GM19328 (cell line): ENCODE measurements at regions not wholly inside any gene's neighbourhood (a gene's known extent, or its start where the extent isn't known, plus 50 kb on each side); places are given as distances from the start of the nearest gene placed in this dataset.

Experiments used
- ATAC-seq: cut with Tn5 transposase; IDR thresholded peaks from one replicate; pipeline ENCODE4 v1.9.1; 2021; ENCODE audit warnings: mild to moderate bottlenecking, moderate library complexity; ENCODE audit not compliant: unreplicated experiment

DNA sequence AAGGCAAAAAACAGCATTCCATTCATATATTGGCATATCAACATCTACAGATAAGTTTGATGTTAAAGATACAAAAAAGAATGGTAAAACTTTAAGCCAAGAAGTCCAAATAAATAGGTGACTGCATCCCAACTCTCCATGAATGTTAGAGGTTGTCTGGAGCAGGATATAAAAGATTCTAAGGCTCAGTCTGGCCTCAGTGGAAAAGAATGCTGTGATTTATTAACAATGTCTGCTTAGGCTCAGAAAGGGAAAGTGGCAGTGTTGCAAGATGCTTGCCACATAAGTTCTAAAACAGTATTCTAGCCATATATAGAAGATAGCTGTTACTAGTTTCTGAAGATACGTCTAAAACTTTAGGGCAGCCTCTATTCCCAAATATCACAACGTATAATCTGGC is 179.8 kb upstream of the NBEA start:
- ATAC-seq = no peak

DNA sequence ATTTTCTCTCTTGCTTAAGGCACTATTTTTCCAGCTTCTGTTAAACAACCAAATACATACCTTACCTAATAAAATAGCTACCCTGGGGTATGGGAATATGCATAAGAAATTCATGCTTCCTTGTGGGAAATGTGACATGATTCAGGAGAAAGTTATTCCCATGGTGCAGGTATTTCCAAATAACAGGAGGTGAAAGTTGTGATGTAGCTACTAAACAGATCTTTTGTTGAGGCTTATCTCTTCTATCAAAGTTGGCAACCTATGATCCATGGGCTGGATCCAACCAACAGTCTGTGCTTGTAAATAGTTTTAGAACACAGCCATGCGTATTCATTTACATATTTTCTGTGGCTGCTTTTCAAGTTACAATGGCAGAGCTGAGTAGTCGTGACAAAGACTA is 177.8 kb upstream of the NBEA start:
- no peak for ATAC-seq

DNA sequence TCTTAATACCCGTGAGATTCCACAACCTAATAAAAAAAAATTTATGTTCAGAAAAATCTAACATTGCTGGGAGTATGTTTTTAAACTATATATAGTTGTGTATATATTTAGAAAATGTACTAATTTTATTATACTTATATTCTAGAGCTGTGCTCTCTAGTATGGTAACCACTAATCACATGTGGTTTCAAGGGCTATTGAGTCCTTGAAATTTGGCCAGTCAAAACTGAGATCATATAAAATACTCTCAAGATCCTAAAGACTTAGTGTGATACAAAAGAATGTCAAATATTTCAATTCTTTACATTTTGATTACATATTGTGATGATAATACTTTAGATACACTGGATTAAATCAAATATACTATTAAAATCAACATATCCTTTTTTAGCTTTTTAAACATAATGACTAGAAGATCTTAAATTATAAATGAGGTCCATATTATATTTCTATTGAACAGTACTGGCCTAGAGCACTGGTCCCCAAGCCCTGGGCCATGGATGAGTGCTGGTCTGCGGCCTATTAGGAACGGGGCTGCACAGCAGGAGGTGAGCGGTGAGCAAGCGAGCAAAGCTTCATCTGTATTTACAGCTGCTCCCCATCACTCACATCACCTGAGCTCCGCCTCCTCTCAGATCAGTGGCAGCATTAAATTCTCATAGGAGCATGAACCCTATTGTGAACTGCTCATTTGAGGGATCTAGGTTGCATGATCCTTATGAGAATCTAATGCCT is 176.5 kb upstream of the NBEA start:
- ATAC-seq = no peak

DNA sequence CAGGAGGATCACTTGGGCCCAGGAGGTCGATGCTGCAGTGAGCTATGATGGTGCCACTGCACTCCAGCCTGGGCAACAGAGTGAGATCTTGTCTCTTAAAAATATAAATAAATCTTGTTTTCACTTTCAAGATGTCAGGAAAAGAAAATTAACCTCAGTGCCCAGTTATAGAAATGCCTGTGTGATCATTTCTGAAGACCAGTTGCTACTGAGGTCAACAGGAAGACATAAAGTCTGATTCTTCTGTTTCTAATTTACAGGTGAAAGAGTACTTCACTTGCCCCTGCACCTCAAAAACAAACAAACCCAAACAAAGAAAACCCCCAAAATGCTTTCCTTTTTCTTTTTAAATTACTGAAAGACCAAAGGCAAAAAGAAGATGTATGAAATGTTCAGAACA is 174.3 kb upstream of the NBEA start:
- ATAC-seq = no peak

DNA sequence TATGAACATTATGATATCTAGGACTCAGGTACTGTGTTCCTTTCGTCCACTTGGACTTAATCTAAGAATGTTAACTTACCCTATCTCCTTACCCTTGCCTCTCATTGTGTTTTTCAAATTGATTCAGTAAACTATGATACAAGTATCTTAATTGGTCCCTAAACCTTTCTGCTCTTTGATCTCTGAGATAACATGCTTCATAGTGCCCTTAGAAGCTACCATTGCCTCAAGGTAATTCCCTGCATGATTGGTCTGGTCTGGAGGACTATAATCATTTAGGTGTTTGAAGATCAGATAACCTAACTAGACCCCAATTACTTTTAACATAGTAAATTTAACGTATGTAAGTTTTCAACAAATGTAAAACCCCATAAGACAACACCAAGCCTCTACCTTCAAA is 169.9 kb upstream of the NBEA start:
- no peak for ATAC-seq

DNA sequence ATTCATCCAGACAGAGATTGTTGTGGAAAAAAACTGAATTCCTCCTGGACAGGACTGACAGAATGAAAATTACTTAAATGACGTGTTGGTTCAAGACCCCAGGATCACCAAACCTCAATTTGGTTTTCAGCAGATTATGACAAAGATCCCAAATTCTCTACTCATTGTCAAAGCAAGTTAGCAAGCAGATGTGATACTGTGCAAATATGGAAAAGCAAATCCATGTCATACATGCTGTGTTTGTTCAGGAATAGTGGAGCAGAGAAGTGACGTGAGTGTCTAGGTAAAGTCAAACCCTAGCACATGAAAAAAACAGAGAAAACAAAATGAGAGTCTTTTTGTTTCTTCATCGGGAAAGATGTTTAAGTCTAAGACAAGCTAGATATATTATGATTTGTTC is 169.2 kb upstream of the NBEA start:
- ATAC-seq = no peak

DNA sequence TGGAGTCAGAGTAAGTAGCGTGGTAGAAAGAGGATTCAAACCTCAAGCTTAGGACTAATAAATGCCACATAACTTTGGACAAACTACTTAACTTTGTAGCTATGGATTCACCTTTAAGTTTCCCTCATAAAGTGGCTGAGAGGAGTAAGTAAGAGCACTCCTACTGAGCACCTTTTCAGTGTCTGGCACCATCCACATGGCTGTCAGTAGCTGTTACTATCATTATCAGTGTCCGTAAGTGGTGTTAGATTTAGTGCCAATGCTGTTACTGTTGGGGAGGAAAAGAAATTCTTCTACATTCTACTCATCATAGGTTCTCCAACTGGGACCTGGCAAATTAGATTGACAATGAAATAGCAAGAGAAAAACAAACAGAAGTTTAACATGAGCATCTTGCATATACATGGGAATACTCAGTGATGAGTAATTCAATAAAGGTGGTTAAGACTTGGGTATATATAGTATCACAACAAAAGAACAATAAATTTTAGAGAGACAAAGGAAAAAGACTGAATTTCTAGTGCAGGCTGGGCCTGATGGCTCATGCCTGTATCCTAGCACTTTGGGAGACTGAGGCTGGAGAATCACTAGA is 165.6 kb upstream of the NBEA start:
- no peak for ATAC-seq

DNA sequence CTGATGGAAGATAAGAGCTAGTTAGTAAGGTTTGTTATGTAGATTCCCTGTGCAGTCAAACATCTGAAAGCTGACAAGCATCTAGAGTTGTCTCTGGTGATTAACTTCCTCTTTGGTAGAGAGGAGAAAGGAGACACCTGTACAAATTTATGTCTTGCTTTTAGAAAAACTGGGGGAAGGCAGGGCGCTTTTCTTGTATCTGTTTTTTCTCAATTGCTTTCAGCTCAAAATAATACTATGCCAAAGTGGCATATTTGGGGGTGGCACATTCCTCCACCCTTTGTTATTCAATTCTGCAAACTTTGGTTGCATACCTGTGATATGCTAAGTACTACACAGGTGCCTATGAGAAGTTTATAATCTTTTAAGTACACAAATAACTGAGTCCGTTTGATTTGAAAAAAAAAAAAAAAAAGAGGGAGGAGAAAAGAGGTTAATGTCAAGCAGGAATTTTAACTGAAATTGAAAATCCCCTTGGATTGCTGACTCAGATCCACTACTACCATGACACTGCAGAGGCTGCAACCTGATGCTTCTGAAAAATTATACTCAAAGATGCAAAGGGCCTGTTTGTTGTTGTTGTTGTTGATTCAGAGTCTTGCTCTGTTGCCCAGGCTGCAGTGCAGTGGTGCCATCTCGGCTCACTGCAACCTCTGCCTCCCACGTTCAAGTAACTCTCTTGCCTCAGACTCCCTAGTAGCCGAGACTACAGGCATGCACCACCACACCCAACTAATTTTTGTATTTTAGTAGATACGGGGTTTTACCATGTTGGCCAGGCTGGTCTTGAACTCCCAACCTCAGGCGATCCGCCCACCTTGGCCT is 164.8 kb upstream of the NBEA start:
- no peak for ATAC-seq

DNA sequence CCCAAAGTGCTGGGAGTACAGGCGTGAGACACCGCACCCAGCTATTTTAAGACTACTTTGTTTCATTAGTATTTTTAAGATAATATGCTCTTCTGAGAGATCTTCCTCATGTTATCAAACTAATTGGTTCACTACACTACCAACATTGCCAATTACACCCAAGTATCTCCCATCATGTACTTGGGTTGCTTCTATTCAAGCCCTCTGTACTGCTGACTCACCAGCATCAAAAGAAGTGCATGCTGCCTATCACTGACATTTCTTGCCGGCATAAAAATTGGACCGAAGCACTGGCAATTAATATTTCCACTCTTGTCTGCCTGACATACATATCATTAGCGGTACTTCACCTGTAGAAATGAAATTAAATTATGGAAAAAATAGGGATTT is 164.2 kb upstream of the NBEA start:
- ATAC-seq = no peak

DNA sequence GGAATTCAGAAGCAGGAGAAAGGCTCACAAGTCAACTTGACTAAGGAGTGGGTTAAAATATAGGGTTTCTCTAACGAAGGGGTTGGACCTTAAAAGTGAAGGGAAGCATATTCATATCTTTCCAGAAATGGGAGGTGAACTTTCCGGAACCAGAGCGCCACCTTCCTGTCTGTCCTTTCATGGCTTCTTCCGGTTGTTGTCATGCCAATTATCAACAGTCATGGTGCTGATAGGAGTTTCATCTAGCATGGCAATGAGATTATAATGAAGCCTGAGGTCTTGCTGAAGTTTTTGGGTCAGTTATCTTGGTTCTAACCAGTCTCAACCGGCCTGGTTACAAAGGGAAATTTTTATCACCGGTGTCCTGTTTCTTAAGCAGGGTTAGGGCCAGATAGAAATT is 162.9 kb upstream of the NBEA start:
- no peak for ATAC-seq

DNA sequence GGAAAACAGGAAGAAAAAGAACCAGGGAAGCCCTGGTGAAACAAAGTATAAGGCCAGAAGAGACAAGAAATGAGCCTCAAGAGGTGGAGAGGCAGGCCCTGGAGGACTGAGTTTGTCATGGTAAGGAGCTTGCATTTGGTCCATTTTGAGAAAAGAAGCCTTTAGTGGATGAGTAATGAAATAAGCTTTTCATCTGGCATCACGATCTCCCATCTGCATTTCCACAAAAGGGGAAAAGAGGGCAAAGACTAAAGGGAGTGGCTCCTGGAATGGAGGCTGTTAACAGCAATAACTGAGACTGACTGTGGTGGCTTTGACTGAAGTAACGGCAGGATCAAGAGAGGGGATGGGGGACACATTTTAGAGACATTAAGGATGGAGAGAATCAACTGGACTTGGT is 148.8 kb upstream of the NBEA start:
- no peak for ATAC-seq

DNA sequence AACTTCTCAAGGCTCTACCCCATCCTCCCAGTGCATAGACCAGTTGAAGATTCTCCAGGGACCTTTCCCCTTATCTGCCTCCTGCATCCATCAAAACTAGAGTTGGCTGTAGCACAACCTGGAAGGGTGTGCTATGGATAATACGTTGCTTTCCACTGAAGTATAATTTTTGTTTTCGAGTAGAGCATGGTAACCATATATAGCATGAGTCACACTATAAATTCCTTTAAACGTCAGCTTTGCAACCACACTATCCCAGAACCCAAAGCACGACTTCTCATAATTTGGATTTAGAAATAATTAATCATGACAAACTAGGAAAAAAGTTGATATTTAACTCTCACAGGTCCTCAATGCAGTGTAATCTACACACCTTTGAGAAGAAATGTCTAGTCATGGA is 138.3 kb upstream of the NBEA start:
- ATAC-seq = no peak

DNA sequence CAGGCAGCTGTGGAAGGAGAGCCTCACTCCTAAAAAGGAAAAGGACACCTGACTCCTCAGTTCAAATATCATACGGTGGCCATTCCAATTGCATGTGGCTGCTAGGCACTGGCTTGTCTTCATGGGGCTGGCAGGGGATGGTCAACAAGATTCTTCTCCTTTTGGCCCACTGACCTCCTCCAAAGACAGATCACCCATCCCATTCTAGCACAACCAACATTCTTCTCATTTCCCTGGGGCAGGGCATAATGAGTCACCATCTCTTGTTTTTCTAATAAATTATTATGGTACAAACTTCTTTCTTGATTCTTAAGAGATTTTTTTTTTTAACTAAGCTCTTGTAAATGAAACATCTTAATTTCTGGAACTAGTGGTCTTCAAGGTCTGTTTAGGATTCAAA is 136.7 kb upstream of the NBEA start:
- no peak for ATAC-seq

DNA sequence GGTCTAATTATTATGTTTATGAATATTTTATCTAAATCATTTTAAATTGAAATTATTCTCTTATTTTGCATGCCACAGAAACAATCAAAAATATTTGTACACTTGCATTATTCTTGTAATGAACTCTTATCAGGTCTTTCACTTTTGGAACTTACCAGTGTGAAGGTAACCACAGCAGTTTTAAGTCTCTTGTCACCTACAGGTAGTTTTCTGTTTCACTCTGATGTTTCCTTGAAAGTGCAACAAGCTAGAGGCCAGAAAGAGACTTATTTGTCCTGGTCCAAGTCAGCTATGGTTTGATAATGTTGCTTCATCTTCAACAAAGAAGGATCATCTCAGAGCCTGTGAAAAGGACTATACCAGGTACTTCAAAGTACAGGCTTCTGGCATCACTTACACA is 133.4 kb upstream of the NBEA start:
- no peak for ATAC-seq

DNA sequence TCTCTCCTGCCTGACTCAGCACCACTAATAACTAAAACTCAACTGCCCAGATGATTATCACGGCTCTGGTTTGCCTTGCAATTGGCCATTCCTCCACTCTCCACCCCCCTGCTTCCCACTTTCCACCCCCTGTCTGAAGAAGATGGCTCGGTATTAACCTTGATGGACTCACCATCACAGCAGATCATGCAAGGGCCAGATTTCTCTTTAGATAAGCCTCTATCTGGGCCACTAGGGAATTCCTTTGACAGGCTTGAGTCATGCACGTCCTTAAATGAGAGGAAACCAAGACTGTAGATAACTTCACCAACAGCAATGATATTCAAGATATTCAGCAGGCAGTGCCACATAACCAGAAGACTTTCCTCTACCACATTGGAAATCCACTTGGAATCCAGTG is 131.1 kb upstream of the NBEA start:
- ATAC-seq = no peak

DNA sequence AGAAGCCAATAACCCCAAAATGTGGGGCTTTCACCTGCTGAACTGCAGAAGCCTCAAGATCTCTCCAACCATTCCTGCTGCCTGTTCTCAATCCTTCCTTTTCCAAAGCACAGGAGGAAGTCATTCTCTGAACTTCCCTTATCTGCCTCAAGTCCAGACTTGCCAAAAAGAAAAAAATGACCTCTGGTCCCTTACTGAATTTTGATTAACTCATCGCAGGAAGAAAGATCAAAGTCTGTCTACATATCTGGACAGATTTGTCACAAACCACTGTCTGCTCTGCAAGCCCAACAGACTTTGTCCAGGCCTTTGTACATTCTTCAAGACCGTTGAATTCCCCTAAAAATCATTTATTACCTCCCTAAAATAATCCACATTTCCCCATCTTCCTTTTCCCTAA is 126.5 kb upstream of the NBEA start:
- ATAC-seq = no peak

DNA sequence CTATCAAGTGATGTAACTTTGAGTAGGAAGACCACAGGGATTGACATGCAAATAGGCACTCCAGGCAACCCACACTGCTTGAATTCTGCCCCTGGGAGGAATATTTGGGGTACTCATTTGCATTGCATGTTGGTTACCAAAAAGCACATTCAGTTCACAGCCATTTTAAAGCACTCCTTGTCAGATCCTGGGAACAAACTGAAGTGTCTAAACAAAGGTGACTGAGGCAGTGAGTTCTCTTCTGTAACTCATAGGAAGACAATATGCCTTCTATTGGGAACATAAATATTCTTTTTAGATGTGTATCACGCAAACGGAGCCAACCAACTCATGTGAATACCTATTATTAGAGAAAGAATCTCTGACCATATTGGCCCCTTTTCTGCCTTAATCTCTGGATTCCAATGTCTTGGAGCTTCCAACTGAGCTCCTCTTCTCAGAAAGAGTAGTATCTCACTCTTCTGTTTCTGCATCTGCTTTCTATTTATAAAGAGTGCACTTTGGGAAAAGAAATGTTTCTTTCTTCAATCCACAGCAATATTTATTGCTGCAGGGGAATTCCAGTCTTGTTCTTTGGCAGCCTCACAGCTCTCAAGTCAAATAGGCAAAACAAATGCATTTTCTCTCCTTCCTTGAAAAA is 125.7 kb upstream of the NBEA start:
- no peak for ATAC-seq

DNA sequence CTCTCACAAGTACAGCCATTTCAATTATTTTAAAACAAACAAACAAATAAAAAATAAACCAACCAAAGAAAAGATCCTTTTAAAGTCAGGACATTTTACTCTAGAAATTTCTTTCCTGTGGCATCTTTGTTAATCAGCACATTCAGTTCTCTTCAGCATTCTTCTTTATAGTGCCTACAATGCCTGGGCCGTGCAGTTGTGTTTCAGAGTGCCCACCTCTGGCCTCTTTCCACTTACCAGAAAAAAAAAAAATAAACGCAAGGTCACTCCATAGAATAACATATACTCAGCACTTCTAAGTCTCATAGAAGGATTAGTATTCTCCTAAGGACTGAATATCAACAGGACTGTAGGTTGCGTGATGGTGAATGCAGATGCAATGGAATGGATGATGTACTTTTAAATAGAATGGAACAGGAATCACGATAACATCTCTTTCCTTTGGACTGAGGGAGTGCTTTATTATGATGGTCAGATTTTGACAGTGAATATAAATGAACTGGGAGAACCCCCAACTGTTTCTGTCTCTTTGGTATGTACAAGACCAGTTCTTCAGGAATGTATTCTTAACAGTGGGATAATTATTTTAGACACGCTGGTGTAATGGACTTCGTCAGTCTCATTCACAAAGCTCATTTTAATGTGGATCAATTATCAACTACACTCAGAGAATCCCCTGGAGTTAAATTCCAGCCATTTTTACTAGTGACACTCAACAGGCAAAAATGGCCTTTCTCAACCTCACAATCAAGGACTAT is 125.0 kb upstream of the NBEA start:
- ATAC-seq = no peak

DNA sequence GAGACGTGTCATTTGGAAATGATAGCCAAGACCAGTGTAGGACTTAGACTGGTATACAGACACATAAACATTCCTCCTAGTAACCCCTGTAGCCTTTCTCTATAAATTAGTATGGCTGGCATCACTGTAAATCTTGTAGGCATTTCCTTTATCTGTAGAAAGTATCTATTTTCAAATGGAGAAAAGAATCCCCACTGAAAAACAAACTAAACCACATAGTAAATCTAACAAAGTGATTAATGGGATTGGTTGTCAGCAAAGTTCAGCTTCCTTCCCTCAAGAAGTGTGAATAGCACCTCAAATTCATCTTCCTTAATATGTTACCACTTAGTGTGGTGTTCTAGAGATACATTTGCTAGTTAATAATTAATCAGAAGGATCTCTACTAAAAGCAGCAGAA is 119.4 kb upstream of the NBEA start:
- no peak for ATAC-seq

DNA sequence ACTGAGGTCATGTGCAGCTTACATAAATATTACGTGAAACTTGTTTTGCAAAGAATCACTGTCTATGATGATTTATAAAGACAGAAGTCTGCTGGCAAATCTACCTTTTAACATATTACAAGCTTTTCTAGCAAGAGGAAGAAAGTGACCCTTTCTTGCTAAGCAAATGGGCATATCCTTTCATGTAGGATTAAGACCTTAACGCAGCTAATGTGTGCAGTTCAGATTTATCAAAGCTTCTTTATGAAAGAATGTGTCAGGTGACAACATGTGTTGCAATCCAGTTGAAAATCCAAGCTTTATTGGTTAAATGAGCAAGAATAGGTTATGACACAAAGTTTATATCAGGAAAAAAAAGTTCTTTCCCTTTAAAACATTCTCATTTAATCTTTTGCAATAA is 115.6 kb upstream of the NBEA start:
- ATAC-seq = no peak

DNA sequence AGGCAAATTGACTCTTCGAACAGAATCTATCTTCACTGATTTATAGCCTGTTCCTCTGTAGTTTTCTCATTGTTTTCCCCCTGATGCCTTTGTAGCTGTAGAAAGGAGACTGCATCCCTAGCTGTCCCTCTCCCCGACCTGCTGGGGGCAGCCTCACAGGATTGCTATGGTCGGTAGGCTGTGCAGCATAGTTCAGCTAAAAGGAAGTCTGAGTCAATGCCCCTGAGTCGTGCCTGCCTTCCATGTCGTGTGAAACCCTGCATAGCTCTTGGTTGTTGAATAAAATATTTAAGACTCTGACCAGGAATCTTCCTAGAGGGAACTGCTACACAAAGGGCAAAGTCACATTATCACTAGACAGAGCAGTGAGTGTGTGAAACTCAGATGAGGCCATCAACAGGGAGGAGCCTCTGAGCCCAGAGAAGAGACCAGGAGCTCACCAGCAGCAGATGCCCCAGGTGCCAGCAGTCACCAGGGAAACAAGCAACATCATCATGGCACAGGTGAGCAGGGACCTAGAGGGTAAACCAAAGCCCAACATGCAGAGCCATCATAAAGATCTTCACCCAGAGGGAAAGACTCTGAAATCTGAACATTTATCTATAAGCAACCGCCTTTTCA is 108.4 kb upstream of the NBEA start:
- ATAC-seq = no peak
